Omental fat pad (tissue), 3 donors: ENCODE measurements at regions not wholly inside any gene's neighbourhood (a gene's known extent, or its start where the extent isn't known, plus 50 kb on each side); places are given as distances from the start of the nearest gene placed in this dataset.
"Not testable (repeated sequence)": the region's sequence is repeated elsewhere in the genome, so short reads cannot be mapped to it uniquely, and the experiment has no call there.

ENCODE experiments used
- ATAC-seq: fragments of 150-250 bp; one replicate; pipeline ENCODE4 v1.9.1; 2016; ENCODE audit warnings: mild to moderate bottlenecking, moderate library complexity; ENCODE audit not compliant: low FRiP score
- DNase-seq: peaks from one replicate; pipeline ENCODE4 v3.0.0-alpha.2; 2019; ENCODE audit warnings: low spot score
- TF ChIP-seq, protein P1 (sequence below), 3 donors: fragments of 450-650 bp; IDR thresholded peaks; one replicate each; pipeline ENCODE4 v1.5.1; 2016 to 2017; ENCODE audit warnings: antibody characterized with exemption in 3 of 3, mild to moderate bottlenecking in 3 of 3, moderate library complexity in 2 of 3

DNA sequence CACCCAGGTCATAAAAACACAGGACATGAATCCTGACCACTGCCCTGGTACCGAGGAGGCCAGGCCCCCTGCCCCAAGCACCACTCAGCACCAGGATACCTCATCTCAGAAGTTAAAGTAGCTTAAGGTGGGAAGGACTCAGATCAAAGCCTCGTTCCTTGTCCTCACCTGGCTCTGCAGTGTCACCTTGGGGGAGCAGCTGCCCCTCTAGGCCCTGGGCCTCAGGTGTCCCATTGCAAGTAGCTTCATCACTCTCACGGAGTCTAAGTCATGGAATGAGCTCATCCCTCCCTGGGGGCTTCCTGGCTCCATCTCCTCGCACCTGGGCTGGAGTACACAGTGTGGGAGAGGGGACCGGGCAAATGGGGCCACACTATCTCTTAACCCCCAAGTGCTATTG is 148.0 kb downstream of the TPRA1 start:
- TF ChIP-seq, protein P1, sequence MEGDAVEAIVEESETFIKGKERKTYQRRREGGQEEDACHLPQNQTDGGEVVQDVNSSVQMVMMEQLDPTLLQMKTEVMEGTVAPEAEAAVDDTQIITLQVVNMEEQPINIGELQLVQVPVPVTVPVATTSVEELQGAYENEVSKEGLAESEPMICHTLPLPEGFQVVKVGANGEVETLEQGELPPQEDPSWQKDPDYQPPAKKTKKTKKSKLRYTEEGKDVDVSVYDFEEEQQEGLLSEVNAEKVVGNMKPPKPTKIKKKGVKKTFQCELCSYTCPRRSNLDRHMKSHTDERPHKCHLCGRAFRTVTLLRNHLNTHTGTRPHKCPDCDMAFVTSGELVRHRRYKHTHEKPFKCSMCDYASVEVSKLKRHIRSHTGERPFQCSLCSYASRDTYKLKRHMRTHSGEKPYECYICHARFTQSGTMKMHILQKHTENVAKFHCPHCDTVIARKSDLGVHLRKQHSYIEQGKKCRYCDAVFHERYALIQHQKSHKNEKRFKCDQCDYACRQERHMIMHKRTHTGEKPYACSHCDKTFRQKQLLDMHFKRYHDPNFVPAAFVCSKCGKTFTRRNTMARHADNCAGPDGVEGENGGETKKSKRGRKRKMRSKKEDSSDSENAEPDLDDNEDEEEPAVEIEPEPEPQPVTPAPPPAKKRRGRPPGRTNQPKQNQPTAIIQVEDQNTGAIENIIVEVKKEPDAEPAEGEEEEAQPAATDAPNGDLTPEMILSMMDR (IDR thresholded peaks at IDR 0.05): no peak
- peak; percentile 12 for DNase-seq
- ATAC-seq: no peak

DNA sequence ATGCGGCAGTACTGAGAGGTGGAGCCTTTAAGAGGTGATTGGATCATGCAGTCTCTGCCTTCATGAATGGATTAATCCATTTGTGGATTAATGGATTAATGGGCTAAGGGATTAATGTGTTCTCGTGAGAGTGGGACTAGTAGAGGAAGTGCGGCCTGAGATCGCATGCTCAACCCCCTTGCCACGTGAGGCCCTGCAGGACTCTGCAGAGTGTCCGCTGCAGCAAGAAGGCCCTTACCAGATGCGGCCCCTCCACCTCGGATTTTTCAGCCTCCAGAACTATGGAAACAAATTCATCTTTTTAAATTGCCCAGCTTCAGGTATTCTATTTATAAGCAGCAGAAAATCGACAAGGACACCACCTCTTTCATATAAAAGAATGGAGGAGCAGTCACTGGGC is 148.8 kb downstream of the TPRA1 start:
- TF ChIP-seq, protein P1 (IDR thresholded peaks at IDR 0.05): no peak
- DNase-seq: no peak
- no peak for ATAC-seq

- no peak for ATAC-seq
- no peak for DNase-seq
These were observed 150.1 kb downstream of the TPRA1 start for GRCh38 chr3:127440384-127440783.

GRCh38 chr3:127439621-127440020 is 150.9 kb downstream of the TPRA1 start:
- ATAC-seq (no peak), DNase-seq (no peak)
- TF ChIP-seq, protein P1 (IDR thresholded peaks at IDR 0.05): no peak

More at GRCh38 chr3:127440384-127440783, 150.1 kb downstream of the TPRA1 start:
- TF ChIP-seq, protein P1 (IDR thresholded peaks at IDR 0.05): no peak

DNA sequence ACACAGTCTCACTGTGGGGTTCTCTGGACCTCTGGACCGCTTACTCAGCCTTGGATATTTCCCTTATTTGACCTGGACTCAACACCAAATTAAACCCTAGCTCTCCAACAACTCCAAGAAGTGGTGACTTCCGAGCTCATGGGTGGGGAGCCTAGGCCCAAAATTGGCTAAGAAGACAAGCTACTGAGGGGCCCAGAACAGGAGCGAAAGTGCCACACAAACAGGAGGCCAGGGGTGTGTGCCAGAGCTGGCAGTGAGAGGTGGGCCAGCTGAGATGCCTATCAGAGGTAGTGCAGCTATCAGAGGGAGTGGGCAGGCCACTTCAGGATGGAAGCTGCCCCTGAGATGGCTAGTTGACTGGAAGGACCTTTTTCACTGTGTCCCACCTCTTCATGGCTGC is 151.1 kb upstream of the PRR20G start:
- DNase-seq (no peak), ATAC-seq (no peak)
- TF ChIP-seq, protein P1 (IDR thresholded peaks at IDR 0.05): no peak

DNA sequence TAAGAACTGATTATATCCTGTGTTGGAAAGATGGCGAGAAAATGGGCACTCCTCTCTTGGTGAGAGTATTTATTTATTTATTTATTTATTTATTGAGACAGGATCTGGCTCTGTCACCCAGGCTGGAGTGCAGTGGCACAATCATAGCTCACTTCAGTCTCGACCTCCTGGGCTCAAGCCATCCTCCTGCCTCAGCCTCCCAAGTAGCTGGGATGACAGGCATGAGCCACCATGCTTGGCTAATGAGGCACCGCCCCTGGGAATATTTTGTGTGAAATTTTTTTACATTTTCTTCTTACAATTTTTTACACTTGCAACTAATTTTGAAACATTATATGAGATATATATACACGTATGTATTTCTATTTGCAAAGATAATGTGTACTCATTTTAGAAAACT is 150.5 kb upstream of the PRR20G start:
- TF ChIP-seq, protein P1 (IDR thresholded peaks at IDR 0.05): no peak
- DNase-seq (no peak), ATAC-seq (no peak)

DNA sequence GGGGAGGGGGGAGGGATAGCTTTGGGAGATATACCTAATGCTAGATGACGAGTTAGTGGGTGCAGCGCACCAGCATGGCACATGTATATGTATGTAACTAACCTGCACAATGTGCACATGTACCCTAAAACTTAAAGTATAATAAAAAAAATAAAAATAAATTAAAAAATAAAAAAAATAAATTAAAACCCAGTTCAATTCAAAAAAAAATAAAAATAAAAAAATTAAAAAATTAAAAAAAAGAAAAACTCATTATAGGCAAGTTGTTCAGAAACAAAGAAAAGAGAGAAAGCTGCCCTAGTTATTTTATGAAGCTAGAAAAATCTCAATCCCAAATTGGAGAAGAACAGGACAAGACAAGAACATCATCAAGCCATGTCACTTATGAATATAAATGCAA is 147.5 kb upstream of the PRR20G start:
- ATAC-seq, DNase-seq: not testable (repeated sequence)

DNA sequence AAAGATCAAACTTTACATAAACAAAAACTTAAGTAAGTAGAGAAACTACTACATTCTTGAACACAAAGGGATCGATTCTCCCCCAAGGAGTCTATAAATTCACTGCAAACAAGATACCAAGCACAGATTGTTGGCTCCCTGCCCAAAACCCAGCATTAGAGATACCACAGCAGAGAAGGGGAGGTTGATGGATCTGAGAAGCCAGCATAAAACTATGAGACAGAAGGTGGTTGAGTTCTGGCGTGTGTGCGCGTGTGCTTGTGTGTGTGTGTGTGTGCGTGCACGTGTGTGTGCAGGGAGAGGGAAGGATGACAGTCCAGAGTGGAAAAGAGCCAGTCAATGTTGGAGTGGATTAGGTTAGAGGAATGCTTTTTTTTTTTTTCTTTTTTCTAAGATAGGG is 143.2 kb upstream of the PRR20G start:
- TF ChIP-seq, protein P1 (IDR thresholded peaks at IDR 0.05): no peak
- DNase-seq (no peak), ATAC-seq (no peak)
